IMR-90 (cell line): ENCODE measurements at regions not wholly inside any gene's neighbourhood (a gene's known extent, or its start where the extent isn't known, plus 50 kb on each side); places are given as distances from the start of the nearest gene placed in this dataset.

Experiments
- BHLHE40 ChIP-seq: fragments of 150-350 bp; IDR thresholded peaks from 2 replicates; pipeline ENCODE4 v1.6.1; 2016; ENCODE audit warnings: mild to moderate bottlenecking, low read depth, low read length
- CEBPB ChIP-seq: IDR thresholded peaks from 2 replicates; pipeline ENCODE4 v1.6.1; 2012; ENCODE audit warnings: low read depth, low read length, improper control_type of control experiment
- CHD1 ChIP-seq: IDR thresholded peaks from 2 replicates; pipeline ENCODE4 v1.6.1; 2012; ENCODE audit warnings: low read depth, low read length, improper control_type of control experiment
- MAFK ChIP-seq: IDR thresholded peaks from 2 replicates; pipeline ENCODE4 v1.6.1; 2012; ENCODE audit warnings: low read depth, low read length, improper control_type of control experiment
- MXI1 ChIP-seq: IDR thresholded peaks from 2 replicates; pipeline ENCODE4 v1.6.1; 2012; ENCODE audit warnings: low read depth, mild to moderate bottlenecking, low read length, moderate library complexity, borderline replicate concordance
- NFE2L2 ChIP-seq: fragments of 150-350 bp; IDR thresholded peaks from 2 replicates; pipeline ENCODE4 v1.6.1; 2016; ENCODE audit warnings: low read depth, mild to moderate bottlenecking, low read length
- POLR2A ChIP-seq: IDR thresholded peaks from 2 replicates; pipeline ENCODE4 v1.6.1; 2012; ENCODE audit warnings: mild to moderate bottlenecking, low read depth, low read length
- RAD21 ChIP-seq: IDR thresholded peaks from 2 replicates; pipeline ENCODE4 v1.6.1; 2012; ENCODE audit warnings: low read length, improper control_type of control experiment
- RCOR1 ChIP-seq: IDR thresholded peaks from 2 replicates; pipeline ENCODE4 v1.6.1; 2012; ENCODE audit warnings: mild to moderate bottlenecking, low read length, improper control_type of control experiment; ENCODE audit not compliant: insufficient replicate concordance
- RFX5 ChIP-seq: IDR thresholded peaks from 2 replicates; pipeline ENCODE4 v1.8.0; 2012; ENCODE audit warnings: low read depth, mild to moderate bottlenecking, low read length, moderate library complexity
- SMC3 ChIP-seq: fragments of 150-350 bp; IDR thresholded peaks from 2 replicates; pipeline ENCODE4 v1.6.1; 2016; ENCODE audit warnings: low read depth, mild to moderate bottlenecking, antibody characterized with exemption, low read length, moderate library complexity
- USF2 ChIP-seq: fragments of 150-350 bp; IDR thresholded peaks from 2 replicates; pipeline ENCODE4 v1.6.1; 2017; ENCODE audit warnings: mild to moderate bottlenecking, antibody characterized with exemption, low read length, low read depth
- TF ChIP-seq, protein P1 (sequence below): conservative IDR thresholded peaks from 2 replicates; pipeline ENCODE4 v1.5.1; 2012; ENCODE audit warnings: mild to moderate bottlenecking, low read depth, low read length, improper control_type of control experiment

DNA sequence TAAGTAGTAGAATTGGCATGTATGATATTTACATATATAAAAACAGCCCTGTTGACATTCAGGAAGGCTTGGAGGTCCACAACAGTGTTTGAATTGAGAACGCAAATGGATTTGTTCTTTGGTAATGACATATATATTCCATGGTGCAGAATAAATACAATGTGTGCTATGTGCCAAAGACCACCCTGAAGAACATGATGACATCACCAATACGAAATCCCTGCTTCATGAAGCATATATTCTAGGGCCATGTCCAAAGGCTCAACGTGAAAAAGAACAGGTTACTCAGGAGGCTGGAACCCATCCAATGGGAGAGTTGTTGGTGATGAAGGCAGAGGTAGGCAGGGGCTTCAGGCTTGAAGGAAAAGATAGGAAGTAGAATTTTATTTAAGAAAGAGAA, 423.9 kb upstream of the MAF start:
- TF ChIP-seq, protein P1, sequence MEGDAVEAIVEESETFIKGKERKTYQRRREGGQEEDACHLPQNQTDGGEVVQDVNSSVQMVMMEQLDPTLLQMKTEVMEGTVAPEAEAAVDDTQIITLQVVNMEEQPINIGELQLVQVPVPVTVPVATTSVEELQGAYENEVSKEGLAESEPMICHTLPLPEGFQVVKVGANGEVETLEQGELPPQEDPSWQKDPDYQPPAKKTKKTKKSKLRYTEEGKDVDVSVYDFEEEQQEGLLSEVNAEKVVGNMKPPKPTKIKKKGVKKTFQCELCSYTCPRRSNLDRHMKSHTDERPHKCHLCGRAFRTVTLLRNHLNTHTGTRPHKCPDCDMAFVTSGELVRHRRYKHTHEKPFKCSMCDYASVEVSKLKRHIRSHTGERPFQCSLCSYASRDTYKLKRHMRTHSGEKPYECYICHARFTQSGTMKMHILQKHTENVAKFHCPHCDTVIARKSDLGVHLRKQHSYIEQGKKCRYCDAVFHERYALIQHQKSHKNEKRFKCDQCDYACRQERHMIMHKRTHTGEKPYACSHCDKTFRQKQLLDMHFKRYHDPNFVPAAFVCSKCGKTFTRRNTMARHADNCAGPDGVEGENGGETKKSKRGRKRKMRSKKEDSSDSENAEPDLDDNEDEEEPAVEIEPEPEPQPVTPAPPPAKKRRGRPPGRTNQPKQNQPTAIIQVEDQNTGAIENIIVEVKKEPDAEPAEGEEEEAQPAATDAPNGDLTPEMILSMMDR: no peak
- no peak for TF ChIP-seq RCOR1
- no peak for TF ChIP-seq MXI1
- TF ChIP-seq RAD21: no peak
- TF ChIP-seq POLR2A: no peak
- TF ChIP-seq SMC3: no peak
- no peak for TF ChIP-seq RFX5
- TF ChIP-seq CHD1: no peak
- TF ChIP-seq NFE2L2: no peak
- no peak for TF ChIP-seq USF2
- TF ChIP-seq MAFK: no peak
- TF ChIP-seq CEBPB: no peak
- TF ChIP-seq BHLHE40: no peak
